SKM-1 treated with dmso at 0.1 percent for 144 hours (cell line): ENCODE measurements at regions not wholly inside any gene's neighbourhood (a gene's known extent, or its start where the extent isn't known, plus 50 kb on each side); places are given as distances from the start of the nearest gene placed in this dataset.

Experiments
- DNase-seq: peaks from one replicate; lab custom pipeline; 2025; ENCODE audit not compliant: unreplicated experiment; lab: John Stamatoyannopoulos, UW

- DNase-seq, result no peak
Measured at GRCh38 chr5:54745599-54745998, 228.0 kb downstream of the SNX18 start.

GRCh38 chr5:54743997-54744788 is 226.6 kb downstream of the SNX18 start:
- peak; percentile 33 for DNase-seq

- no peak for DNase-seq
Measured at GRCh38 chr5:54743581-54743980, 226.0 kb downstream of the SNX18 start.

GRCh38 chr5:54742417-54742891 is 224.9 kb downstream of the SNX18 start:
- DNase-seq, result no peak

- no peak for DNase-seq
Measured at GRCh38 chr5:54741711-54742110, 224.2 kb downstream of the SNX18 start.

GRCh38 chr5:54740141-54740540 is 222.6 kb downstream of the SNX18 start:
- no peak for DNase-seq

GRCh38 chr5:54739371-54739770 is 221.8 kb downstream of the SNX18 start:
- no peak for DNase-seq

- DNase-seq, result no peak
Measured at GRCh38 chr5:54738973-54739367, 221.4 kb downstream of the SNX18 start.

GRCh38 chr5:54738118-54738972 is 220.8 kb downstream of the SNX18 start:
- no peak for DNase-seq

GRCh38 chr5:54736003-54736797 is 218.6 kb downstream of the SNX18 start:
- no peak for DNase-seq

- no peak for DNase-seq
Measured at GRCh38 chr5:54733101-54733500, 215.5 kb downstream of the SNX18 start.

GRCh38 chr5:54732108-54732507 is 214.5 kb downstream of the SNX18 start:
- DNase-seq, result no peak

- no peak for DNase-seq
Measured at GRCh38 chr5:54728588-54728915, 211.0 kb downstream of the SNX18 start.

GRCh38 chr5:54727874-54728587 is 210.5 kb downstream of the SNX18 start:
- peak; percentile 17 for DNase-seq

- no peak for DNase-seq
Measured at GRCh38 chr5:54725391-54726280, 208.1 kb downstream of the SNX18 start.

- no peak for DNase-seq
Measured at GRCh38 chr5:54722846-54723433, 205.4 kb downstream of the SNX18 start.

- no peak for DNase-seq
Measured at GRCh38 chr5:54721951-54722654, 204.5 kb downstream of the SNX18 start.

- DNase-seq, result no peak
Measured at GRCh38 chr5:54721116-54721515, 203.6 kb downstream of the SNX18 start.

GRCh38 chr5:54720341-54720740 is 202.8 kb downstream of the SNX18 start:
- no peak for DNase-seq
